Neutrophil (primary cell): ENCODE measurements at regions not wholly inside any gene's neighbourhood (a gene's known extent, or its start where the extent isn't known, plus 50 kb on each side); places are given as distances from the start of the nearest gene placed in this dataset.
"Not testable (repeated sequence)": the region's sequence is repeated elsewhere in the genome, so short reads cannot be mapped to it uniquely, and the experiment has no call there.

Experiments used
- H3K27ac ChIP-seq: fragments of 200-600 bp; sonication (generic); 2 replicates; pipeline ENCODE4 v1.5.1; 2016; ENCODE audit warnings: mild to moderate bottlenecking, moderate library complexity
- H3K27me3 ChIP-seq: fragments of 200-600 bp; sonication (generic); 2 replicates; pipeline ENCODE4 v1.6.0; 2016; ENCODE audit warnings: mild to moderate bottlenecking
- H3K36me3 ChIP-seq: fragments of 200-600 bp; sonication (generic); 2 replicates; pipeline ENCODE4 v1.5.1; 2017
- H3K4me1 ChIP-seq, 2 experiments: fragments of 200-600 bp in 1 of 2; sonication (generic) in 1 of 2; 1 replicate in 1 of 2; 2 replicates in 1 of 2; pipeline versions ENCODE4 v1.5.1 to v1.6.1; 2013 to 2016; ENCODE audit warnings: low read depth in 1 of 2, low read length in 1 of 2, mild to moderate bottlenecking in 1 of 2, moderate library complexity in 1 of 2; ENCODE audit not compliant: control insufficient read depth in 1 of 2, insufficient read depth in 1 of 2
- H3K4me3 ChIP-seq, 2 experiments: fragments of 200-600 bp in 1 of 2; sonication (generic) in 1 of 2; 1 replicate in 1 of 2; 2 replicates in 1 of 2; pipeline ENCODE4 v1.5.1; 2013 to 2016; ENCODE audit warnings: low read depth in 1 of 2, low read length in 1 of 2, mild to moderate bottlenecking in 1 of 2, moderate library complexity in 1 of 2
- H3K9me3 ChIP-seq: fragments of 200-600 bp; sonication (generic); 2 replicates; pipeline ENCODE4 v1.5.1; 2016
- CTCF ChIP-seq: fragments of 200-600 bp; sonication (generic); IDR thresholded peaks from 2 replicates; pipeline ENCODE4 v1.5.1; 2016; ENCODE audit warnings: antibody characterized with exemption

GRCh38 chr7:112937651-112938415, 147.6 kb upstream of the TMEM168 start:
- no peak for TF ChIP-seq CTCF
- Histone ChIP-seq H3K27ac (no peak overlapping the region), H3K9me3 (no peaks in the 10 kb centered on the region), H3K4me1 (peaks cover 26% of the 10 kb centered on the region in 2 experiments), H3K27me3 (peaks cover 6% of the 10 kb centered on the region), H3K36me3 (no peaks in the 10 kb centered on the region), H3K4me3 (no peak overlapping the region)

- H3K4me1 ChIP-seq: peaks cover 26 to 27% of the 10 kb centered on the region in 2 experiments
- no peaks in the 10 kb centered on the region for H3K9me3 ChIP-seq
- no peak overlapping the region for H3K27ac ChIP-seq
- no peaks in the 10 kb centered on the region for H3K27me3 ChIP-seq
- no peak overlapping the region for H3K4me3 ChIP-seq
- no peaks in the 10 kb centered on the region for H3K36me3 ChIP-seq
- TF ChIP-seq CTCF: no peak
Observed at GRCh38 chr7:112933598-112933997, 143.4 kb upstream of the TMEM168 start.

GRCh38 chr7:112930787-112931186, 140.6 kb upstream of the TMEM168 start:
- no peaks in the 10 kb centered on the region for H3K36me3 ChIP-seq
- H3K27ac ChIP-seq: peak overlapping the region; percentile 71
- H3K27me3 ChIP-seq: no peaks in the 10 kb centered on the region
- no peak overlapping the region for H3K4me3 ChIP-seq
- TF ChIP-seq CTCF: no peak
- H3K9me3 ChIP-seq: no peaks in the 10 kb centered on the region
- H3K4me1 ChIP-seq: peaks cover 13 to 14% of the 10 kb centered on the region in 2 experiments

GRCh38 chr7:112929421-112929820, 139.2 kb upstream of the TMEM168 start:
- no peaks in the 10 kb centered on the region for H3K36me3 ChIP-seq
- no peaks in the 10 kb centered on the region for H3K9me3 ChIP-seq
- H3K27me3 ChIP-seq: no peaks in the 10 kb centered on the region
- H3K4me1 ChIP-seq: peaks cover 13 to 14% of the 10 kb centered on the region in 2 experiments
- TF ChIP-seq CTCF: no peak
- no peak overlapping the region for H3K4me3 ChIP-seq
- H3K27ac ChIP-seq: no peak overlapping the region

- H3K27ac ChIP-seq: no peak overlapping the region
- H3K4me3 ChIP-seq: no peak overlapping the region
- H3K27me3 ChIP-seq: no peaks in the 10 kb centered on the region
- no peak for TF ChIP-seq CTCF
- H3K36me3 ChIP-seq: no peaks in the 10 kb centered on the region
- H3K4me1 ChIP-seq: peaks cover 9 to 12% of the 10 kb centered on the region in 2 experiments
- no peaks in the 10 kb centered on the region for H3K9me3 ChIP-seq
Observed at GRCh38 chr7:112926018-112926417, 135.8 kb upstream of the TMEM168 start.

- H3K4me1 ChIP-seq, H3K4me3 ChIP-seq, H3K27me3 ChIP-seq, H3K27ac ChIP-seq, H3K36me3 ChIP-seq, H3K9me3 ChIP-seq: not testable (repeated sequence)
Observed at GRCh38 chr7:112922546-112922945, 132.4 kb upstream of the TMEM168 start.

GRCh38 chr7:112916431-112916830, 126.2 kb upstream of the TMEM168 start:
- not testable (repeated sequence) for H3K9me3 ChIP-seq, H3K4me1 ChIP-seq, H3K4me3 ChIP-seq, H3K27me3 ChIP-seq, H3K27ac ChIP-seq
- H3K36me3 ChIP-seq: peaks cover 15% of the 10 kb centered on the region
